Suprapubic skin (tissue), 4 donors: ENCODE measurements at regions not wholly inside any gene's neighbourhood (a gene's known extent, or its start where the extent isn't known, plus 50 kb on each side); places are given as distances from the start of the nearest gene placed in this dataset.

Source experiments
- EP300 ChIP-seq: sonication (generic); formaldehyde crosslinking; IDR thresholded peaks from one replicate; pipeline ENCODE4 v1.6.1; 2017; ENCODE audit warnings: antibody characterized with exemption
- POLR2A ChIP-seq, 2 donors: fragments of 450-650 bp; IDR thresholded peaks; one replicate each; pipeline ENCODE4 v1.6.1; 2017; ENCODE audit warnings: antibody characterized with exemption in 2 of 2, mild to moderate bottlenecking in 2 of 2, moderate library complexity in 2 of 2
- POLR2AphosphoS5 ChIP-seq, 3 donors: sonication (generic); formaldehyde crosslinking; IDR thresholded peaks; one replicate each; pipeline ENCODE4 v1.6.1; 2017; ENCODE audit warnings: antibody characterized with exemption in 3 of 3
- TF ChIP-seq, protein P1 (sequence below), 2 donors: fragments of 200-600 bp in 1 of 2; fragments of 450-650 bp in 1 of 2; sonication (generic) in 1 of 2; IDR thresholded peaks; one replicate each; pipeline ENCODE4 v1.5.1; 2016 to 2019; ENCODE audit warnings: antibody characterized with exemption in 2 of 2, mild to moderate bottlenecking in 1 of 2, moderate library complexity in 1 of 2

DNA sequence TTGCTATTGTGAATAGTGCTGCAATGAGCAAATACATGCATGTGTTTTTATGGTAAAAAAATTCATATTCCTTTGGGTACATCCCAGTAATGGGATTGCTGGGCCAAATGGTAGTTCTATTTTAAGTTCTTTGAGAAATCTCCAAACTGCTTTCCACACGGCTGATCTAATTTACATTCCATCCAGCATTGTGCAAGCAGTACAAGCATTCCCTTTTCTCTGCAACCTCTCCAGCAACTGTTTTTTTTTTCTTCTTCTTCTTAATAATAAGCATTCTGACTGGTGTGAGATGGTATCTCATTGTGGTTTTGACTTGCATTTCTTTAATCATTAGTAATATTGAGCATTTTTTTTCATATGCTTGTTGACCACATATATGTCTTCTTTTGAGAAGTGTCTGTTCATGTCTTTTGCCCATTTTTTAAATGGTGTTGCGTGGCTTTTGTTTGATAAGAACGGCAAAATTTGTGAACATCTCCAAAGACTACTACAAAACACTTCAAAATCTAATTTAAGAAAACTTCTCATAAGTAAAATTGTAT, 136.1 kb upstream of the MYO3A start:
- TF ChIP-seq POLR2A (IDR thresholded peaks at IDR 0.05) = no peak
- TF ChIP-seq, protein P1, sequence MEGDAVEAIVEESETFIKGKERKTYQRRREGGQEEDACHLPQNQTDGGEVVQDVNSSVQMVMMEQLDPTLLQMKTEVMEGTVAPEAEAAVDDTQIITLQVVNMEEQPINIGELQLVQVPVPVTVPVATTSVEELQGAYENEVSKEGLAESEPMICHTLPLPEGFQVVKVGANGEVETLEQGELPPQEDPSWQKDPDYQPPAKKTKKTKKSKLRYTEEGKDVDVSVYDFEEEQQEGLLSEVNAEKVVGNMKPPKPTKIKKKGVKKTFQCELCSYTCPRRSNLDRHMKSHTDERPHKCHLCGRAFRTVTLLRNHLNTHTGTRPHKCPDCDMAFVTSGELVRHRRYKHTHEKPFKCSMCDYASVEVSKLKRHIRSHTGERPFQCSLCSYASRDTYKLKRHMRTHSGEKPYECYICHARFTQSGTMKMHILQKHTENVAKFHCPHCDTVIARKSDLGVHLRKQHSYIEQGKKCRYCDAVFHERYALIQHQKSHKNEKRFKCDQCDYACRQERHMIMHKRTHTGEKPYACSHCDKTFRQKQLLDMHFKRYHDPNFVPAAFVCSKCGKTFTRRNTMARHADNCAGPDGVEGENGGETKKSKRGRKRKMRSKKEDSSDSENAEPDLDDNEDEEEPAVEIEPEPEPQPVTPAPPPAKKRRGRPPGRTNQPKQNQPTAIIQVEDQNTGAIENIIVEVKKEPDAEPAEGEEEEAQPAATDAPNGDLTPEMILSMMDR (IDR thresholded peaks at IDR 0.05) = no peak
- TF ChIP-seq POLR2AphosphoS5 (IDR thresholded peaks at IDR 0.05) = no peak
- no peak for TF ChIP-seq EP300
